AG09319 (cell line): ENCODE measurements at regions not wholly inside any gene's neighbourhood (a gene's known extent, or its start where the extent isn't known, plus 50 kb on each side); places are given as distances from the start of the nearest gene placed in this dataset.

Experiments used
- DNase-seq: peaks from one replicate; pipeline ENCODE4 v3.0.0-alpha.2; 2010; ENCODE audit warnings: low read depth; ENCODE audit errors: extremely low read depth
- TF ChIP-seq, protein P1 (sequence below): IDR thresholded peaks from 2 replicates; pipeline ENCODE4 v1.5.1; 2011; ENCODE audit warnings: low read depth, mild to moderate bottlenecking, inconsistent platforms, low read length, moderate library complexity

- DNase-seq: no peak
- TF ChIP-seq, protein P1, sequence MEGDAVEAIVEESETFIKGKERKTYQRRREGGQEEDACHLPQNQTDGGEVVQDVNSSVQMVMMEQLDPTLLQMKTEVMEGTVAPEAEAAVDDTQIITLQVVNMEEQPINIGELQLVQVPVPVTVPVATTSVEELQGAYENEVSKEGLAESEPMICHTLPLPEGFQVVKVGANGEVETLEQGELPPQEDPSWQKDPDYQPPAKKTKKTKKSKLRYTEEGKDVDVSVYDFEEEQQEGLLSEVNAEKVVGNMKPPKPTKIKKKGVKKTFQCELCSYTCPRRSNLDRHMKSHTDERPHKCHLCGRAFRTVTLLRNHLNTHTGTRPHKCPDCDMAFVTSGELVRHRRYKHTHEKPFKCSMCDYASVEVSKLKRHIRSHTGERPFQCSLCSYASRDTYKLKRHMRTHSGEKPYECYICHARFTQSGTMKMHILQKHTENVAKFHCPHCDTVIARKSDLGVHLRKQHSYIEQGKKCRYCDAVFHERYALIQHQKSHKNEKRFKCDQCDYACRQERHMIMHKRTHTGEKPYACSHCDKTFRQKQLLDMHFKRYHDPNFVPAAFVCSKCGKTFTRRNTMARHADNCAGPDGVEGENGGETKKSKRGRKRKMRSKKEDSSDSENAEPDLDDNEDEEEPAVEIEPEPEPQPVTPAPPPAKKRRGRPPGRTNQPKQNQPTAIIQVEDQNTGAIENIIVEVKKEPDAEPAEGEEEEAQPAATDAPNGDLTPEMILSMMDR: no peak
Observed at GRCh38 chr12:77679686-77680085, 151.0 kb upstream of the NAV3 start.

DNA sequence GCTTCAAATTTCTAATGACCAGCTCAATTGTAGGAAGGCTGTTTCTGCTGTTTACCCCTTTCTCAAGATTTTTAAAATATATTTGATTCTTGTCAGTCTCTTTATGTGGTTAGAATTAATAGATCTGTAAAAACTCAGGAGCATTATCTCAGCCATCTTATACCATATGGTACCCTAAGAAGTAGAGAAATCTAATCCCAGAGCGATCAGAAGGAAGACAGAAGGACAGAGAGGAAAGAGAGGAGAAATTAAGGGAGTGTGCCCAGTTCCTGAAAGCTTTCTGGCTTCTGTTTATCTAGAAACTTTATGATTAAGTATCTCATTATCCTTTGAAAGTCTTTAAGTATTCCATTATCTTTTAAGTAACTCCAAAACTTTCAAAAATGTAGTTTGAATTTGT is 152.1 kb upstream of the NAV3 start:
- TF ChIP-seq, protein P1: no peak
- DNase-seq: no peak

GRCh38 chr12:77667101-77667500 is 163.6 kb upstream of the NAV3 start:
- DNase-seq: no peak
- TF ChIP-seq, protein P1: no peak

DNA sequence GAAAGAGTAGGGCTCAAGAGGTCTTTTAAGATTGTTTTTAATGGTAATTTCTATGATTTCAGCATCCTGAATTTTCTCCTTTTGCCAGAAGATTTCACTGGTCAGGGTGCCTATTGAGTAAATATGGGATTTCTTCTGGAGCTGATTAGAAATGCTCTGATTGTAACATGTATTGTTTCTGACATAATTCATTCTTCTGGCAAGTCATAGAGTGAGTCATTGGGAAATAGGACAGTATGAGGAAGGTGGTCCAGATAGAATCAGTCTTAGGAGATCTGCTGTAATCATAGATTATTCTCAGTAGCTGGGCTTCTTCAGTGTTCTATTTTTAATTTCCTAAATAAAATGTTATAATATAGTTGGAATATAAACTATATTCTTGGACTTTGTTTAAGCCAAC is 182.0 kb upstream of the NAV3 start:
- TF ChIP-seq, protein P1: no peak

DNA sequence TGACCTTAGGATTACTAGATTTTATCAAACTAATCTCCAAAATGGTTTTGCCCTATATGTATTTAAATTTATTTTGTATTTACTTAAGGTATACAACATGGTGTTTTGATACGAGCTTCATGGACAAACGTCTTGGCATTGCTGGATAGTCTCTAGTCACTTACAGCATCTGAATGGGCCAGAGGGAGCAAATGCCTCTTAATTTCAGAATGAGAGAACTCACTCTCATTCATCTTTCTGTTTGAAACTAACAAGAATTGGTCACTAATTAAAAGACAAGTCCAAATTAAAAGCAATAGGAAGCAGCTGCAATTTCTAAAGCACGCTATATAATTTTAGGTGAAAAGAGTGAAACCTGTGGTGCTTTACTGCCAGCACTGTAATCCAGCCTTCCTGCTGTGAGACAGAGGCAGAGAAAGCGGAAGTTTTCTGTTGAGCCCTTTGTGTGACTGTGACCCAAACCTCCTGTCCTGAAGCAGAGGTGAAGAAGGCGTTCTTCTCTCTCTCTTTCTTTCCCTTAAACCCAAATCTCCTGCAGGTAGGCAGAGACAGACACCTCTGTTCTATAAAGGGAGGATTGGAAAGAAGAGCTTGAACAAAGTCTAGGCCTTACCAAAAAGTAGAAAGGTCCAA is 184.6 kb upstream of the NAV3 start:
- DNase-seq: no peak
- TF ChIP-seq, protein P1: no peak

More for the DNA sequence above, 182.0 kb upstream of the NAV3 start:
- peak; percentile 5 for DNase-seq

- DNase-seq: no peak
- TF ChIP-seq, protein P1: no peak
Observed at GRCh38 chr12:77644915-77645605, 185.6 kb upstream of the NAV3 start.

GRCh38 chr12:77642246-77642645 is 188.4 kb upstream of the NAV3 start:
- DNase-seq: no peak
- TF ChIP-seq, protein P1: no peak
